BLaER1 treated with 17β-estradiol and CSF1 and Interleukin-3, amounts not matched to agents 10 nM and 100 nM (cell line): ENCODE measurements at regions not wholly inside any gene's neighbourhood (a gene's known extent, or its start where the extent isn't known, plus 50 kb on each side); places are given as distances from the start of the nearest gene placed in this dataset.

Experiments
- H3K27ac ChIP-seq, 11 experiments: shearing (Covaris generic); formaldehyde crosslinking; 2 replicates each; pipeline ENCODE4 v1.8.1; 2022
- H3K27me3 ChIP-seq, 11 experiments: shearing (Covaris generic); formaldehyde crosslinking; 2 replicates each; pipeline ENCODE4 v1.8.1; 2022
- H3K36me3 ChIP-seq, 11 experiments: shearing (Covaris generic); formaldehyde crosslinking; 2 replicates each; pipeline ENCODE4 v1.8.1; 2022
- H3K4me1 ChIP-seq, 10 experiments: shearing (Covaris generic); formaldehyde crosslinking; 2 replicates each; pipeline ENCODE4 v1.8.1; 2022
- H3K4me2 ChIP-seq, 11 experiments: shearing (Covaris generic); formaldehyde crosslinking; 2 replicates each; pipeline ENCODE4 v1.8.1; 2022
- H3K4me3 ChIP-seq, 10 experiments: shearing (Covaris generic); formaldehyde crosslinking; 2 replicates each; pipeline ENCODE4 v1.8.1; 2022
- H3K9ac ChIP-seq, 11 experiments: shearing (Covaris generic); formaldehyde crosslinking; 2 replicates each; pipeline ENCODE4 v1.8.1; 2022
- H3K9me3 ChIP-seq, 11 experiments: shearing (Covaris generic); formaldehyde crosslinking; replicated peaks in 1 of 11; 2 replicates each; pipeline ENCODE4 v1.8.1; 2022
- H4K20me1 ChIP-seq, 11 experiments: shearing (Covaris generic); formaldehyde crosslinking; 2 replicates each; pipeline ENCODE4 v1.8.1; 2022
- Cebpa-rat ChIP-seq, 11 experiments: shearing (Covaris generic); IDR thresholded peaks; 2 replicates each; pipeline ENCODE4 v1.8.1; 2022

GRCh38 chr1:30143517-30143916, 579.9 kb downstream of the MATN1 start:
- no peak overlapping the region for H3K9ac ChIP-seq
- H3K27ac ChIP-seq: no peak overlapping the region
- H3K36me3 ChIP-seq: no peaks in the 10 kb centered on the region
- no peaks in the 10 kb centered on the region for H4K20me1 ChIP-seq
- no peak for TF ChIP-seq Cebpa-rat (IDR thresholded peaks at IDR 0.05)
- peaks cover 17 to 33% (median 21%) of the 10 kb centered on the region in 11 experiments for H3K9me3 ChIP-seq
- H3K27me3 ChIP-seq: no peaks in the 10 kb centered on the region
- no peak overlapping the region for H3K4me2 ChIP-seq
- peaks cover 14 to 35% (median 25%) of the 10 kb centered on the region in 10 experiments for H3K4me1 ChIP-seq
- no peak overlapping the region for H3K4me3 ChIP-seq

- Histone ChIP-seq H3K9me3 (peaks cover 18 to 33% (median 23%) of the 10 kb centered on the region in 11 experiments), H4K20me1 (no peaks in the 10 kb centered on the region), H3K4me1 (peaks cover 0 to 16% (median 10%) of the 10 kb centered on the region in 10 experiments; a peak in 11 of 20 replicates), H3K36me3 (no peaks in the 10 kb centered on the region), H3K27me3 (no peaks in the 10 kb centered on the region), H3K9ac (no peak overlapping the region), H3K4me2 (peak overlapping the region in 7 of 11 experiments; percentile 0 to 35 (median 11); a peak in 11 of 22 replicates), H3K27ac (no peak overlapping the region), H3K4me3 (no peak overlapping the region)
- no peak for TF ChIP-seq Cebpa-rat (IDR thresholded peaks at IDR 0.05)
Measured at GRCh38 chr1:30140566-30140965, 582.8 kb downstream of the MATN1 start.

GRCh38 chr1:30138891-30139290, 584.5 kb downstream of the MATN1 start:
- H3K9me3 ChIP-seq: peaks cover 9 to 18% (median 13%) of the 10 kb centered on the region in 11 experiments
- no peak for TF ChIP-seq Cebpa-rat (IDR thresholded peaks at IDR 0.05)
- H4K20me1 ChIP-seq: no peaks in the 10 kb centered on the region
- no peak overlapping the region for H3K4me3 ChIP-seq
- no peak overlapping the region for H3K4me2 ChIP-seq
- H3K9ac ChIP-seq: no peak overlapping the region
- H3K27me3 ChIP-seq: no peaks in the 10 kb centered on the region
- no peaks in the 10 kb centered on the region for H3K36me3 ChIP-seq
- peaks cover 0 to 16% (median 9%) of the 10 kb centered on the region in 10 experiments; a peak in 11 of 20 replicates for H3K4me1 ChIP-seq
- H3K27ac ChIP-seq: no peak overlapping the region

DNA sequence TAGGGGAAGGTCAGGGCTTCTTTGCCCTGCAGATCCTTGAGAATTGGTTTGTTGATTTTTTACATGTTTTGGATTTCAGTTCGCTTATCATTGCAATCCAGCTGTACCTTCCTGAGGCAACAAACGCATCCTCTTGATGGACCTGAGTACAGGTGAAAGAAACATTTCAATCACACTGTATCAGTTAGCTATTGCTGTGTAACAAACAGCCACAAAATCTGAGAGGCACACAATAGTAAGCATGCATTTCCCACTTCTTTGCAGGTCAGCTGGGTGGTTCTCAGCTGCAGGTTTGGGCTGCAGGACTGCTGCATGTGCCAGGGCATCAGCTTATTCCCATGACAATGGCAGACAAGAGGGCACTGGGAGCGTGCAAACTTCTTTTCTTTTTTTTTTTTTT, 586.4 kb downstream of the MATN1 start:
- H3K9me3 ChIP-seq: peaks cover 0 to 6% (median 0%) of the 10 kb centered on the region in 11 experiments; a peak in 2 of 22 replicates
- H3K27me3 ChIP-seq: no peaks in the 10 kb centered on the region
- H3K27ac ChIP-seq: no peak overlapping the region
- no peak for TF ChIP-seq Cebpa-rat (IDR thresholded peaks at IDR 0.05)
- H3K36me3 ChIP-seq: no peaks in the 10 kb centered on the region
- H3K4me2 ChIP-seq: no peak overlapping the region
- peaks cover 0 to 29% (median 15%) of the 10 kb centered on the region in 10 experiments; a peak in 16 of 20 replicates for H3K4me1 ChIP-seq
- H4K20me1 ChIP-seq: no peaks in the 10 kb centered on the region
- H3K4me3 ChIP-seq: no peak overlapping the region
- H3K9ac ChIP-seq: no peak overlapping the region

GRCh38 chr1:30135698-30136097, 587.7 kb downstream of the MATN1 start:
- TF ChIP-seq Cebpa-rat (IDR thresholded peaks at IDR 0.05): no peak
- no peaks in the 10 kb centered on the region for H4K20me1 ChIP-seq
- no peaks in the 10 kb centered on the region for H3K36me3 ChIP-seq
- no peaks in the 10 kb centered on the region for H3K27me3 ChIP-seq
- H3K9ac ChIP-seq: no peak overlapping the region
- no peak overlapping the region for H3K27ac ChIP-seq
- H3K4me2 ChIP-seq: no peak overlapping the region
- no peak overlapping the region for H3K4me3 ChIP-seq
- peaks cover 0 to 6% (median 0%) of the 10 kb centered on the region in 11 experiments; a peak in 4 of 22 replicates for H3K9me3 ChIP-seq
- peaks cover 8 to 36% (median 23%) of the 10 kb centered on the region in 10 experiments for H3K4me1 ChIP-seq

DNA sequence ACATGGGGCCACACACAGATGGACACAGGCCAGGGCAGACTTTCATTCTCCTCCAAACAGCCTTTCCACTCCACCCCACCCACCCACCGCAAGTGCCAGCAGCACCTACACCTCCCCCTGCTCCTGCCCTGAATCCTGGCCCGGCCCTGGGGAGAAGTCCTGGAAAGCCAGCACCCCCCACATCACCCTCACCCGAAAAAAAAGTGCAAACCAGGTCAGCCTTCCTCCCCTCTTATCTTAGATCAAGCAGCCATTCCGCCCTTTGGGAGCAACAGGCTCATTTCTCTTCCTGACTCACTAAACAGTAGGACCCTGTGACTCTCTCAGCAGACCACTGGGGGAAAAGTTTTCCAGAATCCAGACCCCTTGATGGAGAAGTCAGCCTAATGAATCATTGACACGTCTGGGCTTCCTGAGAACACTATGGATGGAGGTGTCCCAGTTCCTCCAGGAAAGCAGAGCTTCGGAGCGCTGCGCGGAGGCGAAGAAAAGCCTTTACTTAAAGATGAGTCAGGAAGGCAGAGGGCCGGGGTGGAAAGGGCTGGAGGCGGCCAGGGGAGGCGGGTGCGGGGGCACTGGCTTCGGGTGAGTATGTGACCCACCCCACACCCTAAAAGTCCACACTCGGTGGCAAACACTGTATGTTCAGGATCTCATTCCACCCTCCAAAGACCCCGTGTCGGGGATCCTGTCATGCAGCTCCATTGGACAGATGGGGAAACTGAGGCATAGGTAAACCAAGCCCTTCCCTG, 588.7 kb downstream of the MATN1 start:
- H3K36me3 ChIP-seq: no peaks in the 10 kb centered on the region
- H4K20me1 ChIP-seq: no peaks in the 10 kb centered on the region
- peaks cover 19 to 40% (median 28%) of the 10 kb centered on the region in 10 experiments for H3K4me1 ChIP-seq
- H3K4me3 ChIP-seq: no peak overlapping the region
- H3K9ac ChIP-seq: no peak overlapping the region
- H3K27ac ChIP-seq: no peak overlapping the region
- H3K27me3 ChIP-seq: no peaks in the 10 kb centered on the region
- peaks cover 0 to 12% (median 0%) of the 10 kb centered on the region in 11 experiments; a peak in 7 of 22 replicates for H3K9me3 ChIP-seq
- no peak for TF ChIP-seq Cebpa-rat (IDR thresholded peaks at IDR 0.05)
- no peak overlapping the region for H3K4me2 ChIP-seq

GRCh38 chr1:30133414-30134055, 589.9 kb downstream of the MATN1 start:
- Histone ChIP-seq H3K9me3 (peaks cover 0 to 19% (median 0%) of the 10 kb centered on the region in 11 experiments; a peak in 7 of 22 replicates), H3K4me1 (peaks cover 22 to 50% (median 38%) of the 10 kb centered on the region in 10 experiments)
- TF ChIP-seq Cebpa-rat (IDR thresholded peaks at IDR 0.05): no peak

GRCh38 chr1:30132602-30133286, 590.6 kb downstream of the MATN1 start:
- peak overlapping the region in 7 of 11 experiments; percentile 82 to 96 (median 92); a peak in 8 of 22 replicates for H3K4me2 ChIP-seq
- no peaks in the 10 kb centered on the region for H4K20me1 ChIP-seq
- H3K36me3 ChIP-seq: 0 out of 22 replicates have a peak, but pooled peaks cover 0 to 3% (median 0%) of the 10 kb centered on the region in 11 experiments
- peaks cover 0 to 27% (median 0%) of the 10 kb centered on the region in 11 experiments; a peak in 8 of 22 replicates for H3K9me3 ChIP-seq
- peak overlapping the region in 6 of 11 experiments; percentile 15 to 93 (median 87); a peak in 9 of 22 replicates for H3K27ac ChIP-seq
- no peak overlapping the region for H3K4me3 ChIP-seq
- H3K9ac ChIP-seq: no peak overlapping the region
- H3K4me1 ChIP-seq: peaks cover 22 to 58% (median 46%) of the 10 kb centered on the region in 10 experiments
- TF ChIP-seq Cebpa-rat (IDR thresholded peaks at IDR 0.05): no peak
- H3K27me3 ChIP-seq: no peaks in the 10 kb centered on the region

More at GRCh38 chr1:30133414-30134055, 589.9 kb downstream of the MATN1 start:
- Histone ChIP-seq H3K9ac (no peak overlapping the region), H3K27ac (peak overlapping the region in 2 of 11 experiments; percentile 87 to 93; a peak in 1 of 22 replicates), H3K4me3 (no peak overlapping the region), H3K4me2 (peak overlapping the region in 3 of 11 experiments; percentile 82 to 96 (median 92); a peak in 3 of 22 replicates), H4K20me1 (no peaks in the 10 kb centered on the region), H3K27me3 (no peaks in the 10 kb centered on the region), H3K36me3 (0 out of 22 replicates have a peak, but pooled peaks cover 0 to 2% (median 0%) of the 10 kb centered on the region in 11 experiments)
